Adrenal gland (tissue), 9 donors: ENCODE measurements at regions not wholly inside any gene's neighbourhood (a gene's known extent, or its start where the extent isn't known, plus 50 kb on each side); places are given as distances from the start of the nearest gene placed in this dataset.
"Not testable (repeated sequence)": the region's sequence is repeated elsewhere in the genome, so short reads cannot be mapped to it uniquely, and the experiment has no call there.

ENCODE experiments used
- DNase-seq, 7 donors: peaks; one replicate each; pipeline ENCODE4 v3.0.0-alpha.2; 2019 to 2020
- H3K27ac ChIP-seq, 5 donors: fragments of 200-600 bp; sonication (generic) in 4 of 5; 1 replicate in 3 of 5; 2 replicates in 2 of 5; pipeline versions ENCODE4 v1.5.1 to v1.8.0; 2016 to 2020; ENCODE audit warnings: mild to moderate bottlenecking in 1 of 5
- H3K27me3 ChIP-seq: fragments of 200-600 bp; 2 replicates; pipeline ENCODE4 v1.8.0; 2021
- H3K36me3 ChIP-seq, 2 donors: fragments of 200-600 bp; replicated peaks in 1 of 2; 1 replicate in 1 of 2; 2 replicates in 1 of 2; pipeline versions ENCODE4 v1.5.1 to v1.8.0; 2018 to 2022
- H3K4me1 ChIP-seq, 2 donors: fragments of 200-600 bp; replicated peaks in 1 of 2; 1 replicate in 1 of 2; 2 replicates in 1 of 2; pipeline versions ENCODE4 v1.5.1 to v1.8.0; 2018 to 2021
- H3K4me3 ChIP-seq, 4 donors: fragments of 200-600 bp; sonication (generic) in 3 of 4; one replicate each; pipeline ENCODE4 v1.5.1; 2016 to 2018
- H3K9me3 ChIP-seq, 3 donors: fragments of 200-600 bp; sonication (generic) in 1 of 3; replicated peaks in 1 of 3; 1 replicate in 2 of 3; 2 replicates in 1 of 3; pipeline versions ENCODE4 v1.5.1 to v1.8.0; 2016 to 2021
- CTCF ChIP-seq, 6 experiments: fragments of 450-650 bp in 4 of 6; fragments of 200-600 bp in 2 of 6; sonication (generic) in 1 of 6; IDR thresholded peaks; 1 replicate in 5 of 6; 2 replicates in 1 of 6; pipeline versions ENCODE4 v1.5.1 to v1.8.0; 2016 to 2021; ENCODE audit warnings: antibody characterized with exemption in 6 of 6, mild to moderate bottlenecking in 2 of 6, moderate library complexity in 1 of 6
- POLR2A ChIP-seq, 2 donors: fragments of 450-650 bp; IDR thresholded peaks; one replicate each; pipeline ENCODE4 v1.6.1; 2017; ENCODE audit warnings: antibody characterized with exemption in 2 of 2, mild to moderate bottlenecking in 2 of 2, moderate library complexity in 1 of 2
- WGBS, 4 donors: extraction: QIAGEN DNeasy Blood & Tissue Kit in 2 of 4; methylation state at CpG; one replicate each; pipeline versions ENCODE4 v1.1.5 to v1.1.7; 2013 to 2017; 5-methylcytosine and 5-hydroxymethylcytosine counted together
- intact Hi-C, 2 donors: fragments of 100-400 bp; cut with DNase I; formaldehyde crosslinking; loops; one replicate each; pipeline versions ENCODE4 v1.14.1 to v1.15.0; 2022 to 2023
- donor health status: healthy with polysubstance abuse.
- donor health status: Bipolar disorder and iron deficiency.
- donor health status: DM: yes; HTN: yes; CAD: no.
- donor health status: DM: no; HTN: no; CAD: no.
- donor health status: DM: no; HTN: no; CAD: no.

- WGBS, 4 donors: 69 to 86% (median 85%) methylated on average over 4 of the region's 4 CpGs
- intact Hi-C loops: no loop called here
- no peak for DNase-seq
- H3K27ac ChIP-seq: no peak overlapping the region
- no peak overlapping the region for H3K4me3 ChIP-seq
- no peaks in the 10 kb centered on the region for H3K4me1 ChIP-seq
- TF ChIP-seq POLR2A (IDR thresholded peaks at IDR 0.05) (no peak), CTCF (IDR thresholded peaks at IDR 0.05) (no peak)
- H3K27me3 ChIP-seq: no peaks in the 10 kb centered on the region
- no peaks in the 10 kb centered on the region for H3K9me3 ChIP-seq
- no peaks in the 10 kb centered on the region for H3K36me3 ChIP-seq
Observed at GRCh38 chr9:20236676-20237075, 385.6 kb downstream of the MLLT3 start.

DNA sequence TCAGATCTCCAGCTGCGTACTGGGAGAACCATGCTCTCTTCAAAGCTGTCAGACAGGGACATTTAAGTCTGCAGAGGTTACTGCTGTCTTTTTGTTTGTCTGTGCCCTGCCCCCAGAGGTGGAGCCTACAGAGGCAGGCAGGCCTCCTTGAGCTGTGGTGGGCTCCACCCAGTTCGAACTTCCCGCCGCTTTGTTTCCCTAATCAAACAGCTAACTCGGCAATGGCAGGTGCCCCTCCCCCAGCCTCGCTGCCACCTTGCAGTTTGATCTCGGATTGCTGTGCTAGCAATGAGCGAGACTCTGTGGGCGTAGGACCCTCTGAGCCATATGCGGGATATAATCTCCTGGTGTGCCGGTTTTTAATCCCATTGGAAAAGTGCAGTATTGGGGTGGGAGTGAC is 387.1 kb downstream of the MLLT3 start:
- DNase-seq, H3K36me3 ChIP-seq, H3K9me3 ChIP-seq, H3K27me3 ChIP-seq, H3K4me1 ChIP-seq, H3K27ac ChIP-seq, intact Hi-C loops, H3K4me3 ChIP-seq: not testable (repeated sequence)
- 86 to 96% (median 90%) methylated on average over 8 to 11 of the region's 11 CpGs for WGBS, 4 donors

- Histone ChIP-seq H3K4me1 (peaks cover 0 to 12% of the 10 kb centered on the region in 2 donors), H3K27me3 (no peaks in the 10 kb centered on the region), H3K36me3 (no peaks in the 10 kb centered on the region), H3K9me3 (no peaks in the 10 kb centered on the region), H3K27ac (no peak overlapping the region), H3K4me3 (no peak overlapping the region)
- 62 to 74% (median 69%) methylated on average over 2 of the region's 2 CpGs for WGBS, 4 donors
- TF ChIP-seq POLR2A (IDR thresholded peaks at IDR 0.05) (no peak), CTCF (IDR thresholded peaks at IDR 0.05) (no peak)
- no peak for DNase-seq
- intact Hi-C loops: no loop called here
Observed at GRCh38 chr9:20228096-20228495, 394.2 kb downstream of the MLLT3 start.

DNA sequence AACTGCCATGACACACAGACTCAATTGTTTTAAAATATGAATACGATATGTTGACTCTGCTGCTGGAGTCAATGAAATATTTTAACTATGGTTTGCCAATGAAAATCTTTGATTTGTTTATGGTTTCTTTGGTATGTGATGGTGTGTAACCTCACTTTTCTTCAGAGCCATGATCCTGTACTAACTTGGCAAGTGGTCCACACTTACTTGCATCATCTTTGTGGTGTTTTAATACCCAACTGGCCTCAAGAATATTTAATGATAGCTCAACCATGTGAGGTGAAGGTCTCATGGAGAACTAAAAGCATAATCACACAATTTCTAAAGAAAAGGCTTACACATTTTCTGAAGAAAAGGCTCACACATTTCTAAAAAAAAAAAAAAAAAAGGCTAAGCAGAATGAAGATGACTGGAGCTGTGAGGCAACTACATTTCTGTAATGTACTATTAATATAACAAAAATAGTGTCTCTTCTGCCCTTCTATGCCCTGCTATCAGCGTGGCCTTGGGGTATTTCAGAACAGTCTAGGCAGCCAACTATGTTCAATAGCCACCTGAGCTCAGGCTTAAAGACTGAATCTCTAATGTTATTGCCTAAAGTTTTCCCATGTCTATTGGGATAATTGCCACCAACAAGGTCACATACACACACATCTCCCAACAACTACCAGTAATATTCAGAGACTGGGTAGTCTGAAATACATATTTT is 395.0 kb downstream of the MLLT3 start:
- Histone ChIP-seq H3K27ac (no peak overlapping the region), H3K27me3 (no peaks in the 10 kb centered on the region), H3K36me3 (no peaks in the 10 kb centered on the region), H3K4me3 (no peak overlapping the region), H3K9me3 (no peaks in the 10 kb centered on the region), H3K4me1 (peaks cover 0 to 12% of the 10 kb centered on the region in 2 donors)
- peak in 5 of 7 donors; percentile 22 to 32 (median 31) for DNase-seq
- no peak for TF ChIP-seq POLR2A (IDR thresholded peaks at IDR 0.05)
- TF ChIP-seq CTCF (IDR thresholded peaks at IDR 0.05): no peak
- intact Hi-C loops: no loop called here
- 17 to 19% (median 18%) methylated on average over 2 of the region's 2 CpGs for WGBS, 4 donors

GRCh38 chr9:20226345-20226744 is 396.0 kb downstream of the MLLT3 start:
- WGBS, 4 donors: 83 to 86% (median 85%) methylated on average over 5 of the region's 5 CpGs
- H3K27me3 ChIP-seq: no peaks in the 10 kb centered on the region
- intact Hi-C loops: no loop called here
- TF ChIP-seq CTCF (IDR thresholded peaks at IDR 0.05) (no peak), POLR2A (IDR thresholded peaks at IDR 0.05) (no peak)
- H3K27ac ChIP-seq: no peak overlapping the region
- no peak for DNase-seq
- H3K4me1 ChIP-seq: peaks cover 0 to 12% of the 10 kb centered on the region in 2 donors
- H3K9me3 ChIP-seq: no peaks in the 10 kb centered on the region
- no peak overlapping the region for H3K4me3 ChIP-seq
- H3K36me3 ChIP-seq: no peaks in the 10 kb centered on the region
